Activated gamma-delta T cell treated with Interleukin-2 at 50 U/mL for 16 hours (primary cell): ENCODE measurements at regions not wholly inside any gene's neighbourhood (a gene's known extent, or its start where the extent isn't known, plus 50 kb on each side); places are given as distances from the start of the nearest gene placed in this dataset.
"Not testable (repeated sequence)": the region's sequence is repeated elsewhere in the genome, so short reads cannot be mapped to it uniquely, and the experiment has no call there.

Experiments
- DNase-seq: peaks from one replicate; pipeline ENCODE4 v3.0.0-alpha.2; 2020

GRCh38 chr9:90198956-90199355 is 443.7 kb downstream of the DIRAS2 start:
- no peak for DNase-seq

GRCh38 chr9:90201766-90202165 is 440.9 kb downstream of the DIRAS2 start:
- DNase-seq: no peak

DNA sequence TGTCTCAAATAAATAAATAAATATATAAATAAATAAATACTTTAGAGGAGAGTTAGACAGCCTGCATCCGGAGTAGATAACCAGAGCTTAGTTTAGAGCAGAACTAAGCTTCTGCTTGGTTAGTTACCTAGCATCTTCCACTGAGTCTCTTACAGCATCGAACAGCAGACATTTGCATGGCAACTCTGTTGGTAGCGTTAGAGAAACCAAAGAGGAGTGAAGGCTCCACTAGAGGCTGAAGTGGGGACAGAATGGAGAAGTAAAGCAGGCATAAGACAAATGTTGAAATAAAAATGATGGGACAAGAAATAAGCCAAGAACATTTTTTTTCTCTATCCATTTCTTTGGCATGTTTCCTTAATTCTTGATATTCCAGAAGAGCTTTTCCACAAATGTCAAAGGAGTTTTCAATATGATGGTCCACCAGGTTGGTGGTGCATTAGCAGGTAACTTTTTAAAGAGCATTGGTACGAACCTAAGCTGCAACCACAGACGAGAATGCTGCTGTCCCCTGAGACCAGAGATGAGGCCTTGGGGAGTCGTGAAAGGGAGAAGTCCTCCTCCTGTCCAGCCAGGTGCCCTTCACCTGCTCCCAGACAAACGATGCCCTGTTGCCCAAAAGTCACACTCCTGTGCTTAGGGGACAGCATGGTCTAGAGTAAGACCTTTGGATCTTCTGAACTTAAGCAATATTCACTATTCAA is 438.3 kb downstream of the DIRAS2 start:
- no peak for DNase-seq

GRCh38 chr9:90213045-90213444 is 429.6 kb downstream of the DIRAS2 start:
- DNase-seq: not testable (repeated sequence)

GRCh38 chr9:90219548-90220118 is 423.0 kb downstream of the DIRAS2 start:
- DNase-seq: no peak

DNA sequence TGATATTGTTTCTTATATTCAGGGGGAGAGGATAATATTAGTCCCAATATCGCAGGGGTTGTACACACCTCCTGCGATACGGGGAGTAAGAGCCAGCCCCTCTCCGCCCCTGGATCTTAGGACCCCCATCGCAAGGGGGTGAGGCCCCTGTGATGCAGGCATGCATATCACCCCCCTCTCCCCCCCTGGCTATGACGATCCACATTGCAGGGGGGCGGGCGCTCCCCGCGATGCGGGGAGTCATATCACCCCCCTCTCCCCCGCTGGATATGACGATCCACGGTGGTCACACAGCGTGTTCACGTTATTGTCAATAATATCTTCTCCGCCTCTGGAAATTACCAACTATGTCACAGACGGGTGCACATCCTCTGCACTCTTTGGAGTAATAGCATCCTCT is 420.7 kb downstream of the DIRAS2 start:
- not testable (repeated sequence) for DNase-seq

GRCh38 chr9:90226839-90227338 is 415.7 kb downstream of the DIRAS2 start:
- DNase-seq: peak; percentile 20

DNA sequence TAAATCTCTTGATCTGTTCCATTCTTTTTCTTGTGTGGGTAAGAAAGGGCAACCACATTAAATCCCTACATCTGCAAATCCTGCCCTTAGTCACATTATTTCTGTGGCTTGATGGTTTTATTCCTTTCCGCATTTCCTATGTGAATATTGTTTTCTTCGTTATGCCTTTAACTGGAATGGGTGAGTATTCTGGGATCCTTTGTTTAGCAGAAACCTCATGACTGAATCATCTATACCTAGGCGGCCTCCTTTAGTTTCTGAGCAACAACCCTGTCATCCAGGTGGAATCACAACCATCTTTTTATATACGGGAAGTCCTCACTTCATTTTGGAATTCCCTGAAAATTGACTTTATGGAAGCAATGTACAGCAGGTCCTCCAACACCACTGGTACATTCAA is 409.5 kb downstream of the DIRAS2 start:
- DNase-seq: not testable (repeated sequence)

- no peak for DNase-seq
These were observed 402.1 kb downstream of the DIRAS2 start for GRCh38 chr9:90240541-90240940.

- no peak for DNase-seq
These were observed 397.0 kb downstream of the DIRAS2 start for GRCh38 chr9:90245661-90246060.

DNA sequence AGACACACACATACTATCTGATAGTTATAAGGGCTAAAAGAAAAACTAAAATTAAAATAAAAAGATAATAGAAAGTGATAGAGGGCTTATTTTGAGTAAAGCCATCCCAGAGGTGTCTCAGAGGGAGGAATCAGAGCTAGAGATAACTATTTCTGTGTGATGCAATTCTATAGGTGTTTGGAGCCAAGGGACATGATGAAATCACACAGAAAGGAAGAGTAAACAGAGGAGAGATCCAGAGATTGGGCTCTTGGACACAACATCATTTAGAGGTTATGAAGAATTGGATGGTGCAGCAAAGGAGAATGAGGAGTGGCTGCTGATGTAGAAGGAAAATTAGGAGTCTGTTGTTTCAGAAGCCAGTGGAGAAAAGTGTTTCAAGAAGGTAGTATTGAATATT is 393.5 kb downstream of the DIRAS2 start:
- DNase-seq: no peak

- DNase-seq: no peak
These were observed 391.3 kb downstream of the DIRAS2 start for GRCh38 chr9:90251316-90251715.

- no peak for DNase-seq
These were observed 386.3 kb downstream of the DIRAS2 start for GRCh38 chr9:90256345-90256744.

GRCh38 chr9:90259311-90260246 is 383.0 kb downstream of the DIRAS2 start:
- DNase-seq: no peak

DNA sequence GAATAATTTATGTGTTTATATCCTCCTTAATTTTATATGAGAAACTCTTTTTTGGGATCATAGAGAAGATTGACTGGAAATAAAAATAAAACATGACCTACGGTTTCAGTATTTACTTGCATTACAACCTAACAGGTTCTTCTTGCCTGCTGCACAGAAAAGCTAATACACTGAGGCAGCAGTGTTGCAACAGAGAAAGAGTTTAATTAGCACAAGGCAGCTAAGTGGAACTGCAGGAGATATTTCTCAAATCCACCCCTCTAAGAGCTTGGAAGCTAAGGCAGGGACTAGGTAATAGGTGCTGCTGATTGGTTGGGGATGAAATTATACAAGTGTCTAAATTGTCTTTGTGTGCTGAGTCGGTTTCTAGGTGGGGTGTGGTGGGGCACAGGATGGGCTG is 380.9 kb downstream of the DIRAS2 start:
- DNase-seq: no peak

GRCh38 chr9:90268613-90269012 is 374.0 kb downstream of the DIRAS2 start:
- no peak for DNase-seq

DNA sequence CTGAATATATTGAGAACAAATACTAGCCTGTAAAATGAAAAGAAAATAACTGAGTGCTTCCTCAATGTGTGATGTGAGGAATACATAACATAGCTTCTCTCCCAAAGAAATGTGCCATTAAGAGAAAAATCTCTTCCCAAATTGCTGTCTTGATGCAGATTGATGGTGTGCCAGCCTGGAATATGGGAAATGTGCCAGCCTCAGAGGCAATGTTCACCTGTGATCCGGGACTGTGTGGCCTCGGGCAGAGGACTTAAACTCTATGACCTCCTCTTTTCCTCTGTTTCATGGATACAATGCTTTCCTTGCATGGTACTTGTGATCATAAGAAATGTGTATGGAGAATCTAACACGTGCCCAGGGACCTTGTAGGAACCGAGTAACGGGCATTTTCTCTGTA is 370.9 kb downstream of the DIRAS2 start:
- DNase-seq: no peak

- no peak for DNase-seq
These were observed 367.9 kb downstream of the DIRAS2 start for GRCh38 chr9:90274725-90275124.

- DNase-seq: no peak
These were observed 356.7 kb downstream of the DIRAS2 start for GRCh38 chr9:90285946-90286345.

- no peak for DNase-seq
These were observed 354.9 kb downstream of the DIRAS2 start for GRCh38 chr9:90287567-90288274.

DNA sequence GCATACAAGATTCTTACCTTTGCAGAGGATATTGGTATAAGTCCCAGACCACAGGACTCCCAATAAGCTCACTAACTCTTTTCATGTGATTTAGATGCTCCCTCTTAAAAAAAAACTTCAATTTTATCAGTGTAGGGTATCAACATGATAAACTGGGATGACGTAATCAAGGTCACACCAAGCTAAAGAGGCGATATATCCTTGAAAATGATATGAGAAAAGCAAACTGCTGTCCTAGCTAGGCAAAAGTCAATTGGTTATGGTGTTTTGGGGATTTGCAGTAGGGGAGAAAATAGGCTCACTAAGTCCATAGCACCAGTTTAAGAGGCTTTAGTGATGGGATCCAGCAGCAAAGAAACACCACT is 354.4 kb downstream of the DIRAS2 start:
- DNase-seq: no peak

GRCh38 chr9:90290716-90291485 is 351.7 kb downstream of the DIRAS2 start:
- DNase-seq: no peak
